ENCODE measurements at regions not wholly inside any gene's neighbourhood (a gene's known extent, or its start where the extent isn't known, plus 50 kb on each side); places are given as distances from the start of the nearest gene placed in this dataset.

DNA sequence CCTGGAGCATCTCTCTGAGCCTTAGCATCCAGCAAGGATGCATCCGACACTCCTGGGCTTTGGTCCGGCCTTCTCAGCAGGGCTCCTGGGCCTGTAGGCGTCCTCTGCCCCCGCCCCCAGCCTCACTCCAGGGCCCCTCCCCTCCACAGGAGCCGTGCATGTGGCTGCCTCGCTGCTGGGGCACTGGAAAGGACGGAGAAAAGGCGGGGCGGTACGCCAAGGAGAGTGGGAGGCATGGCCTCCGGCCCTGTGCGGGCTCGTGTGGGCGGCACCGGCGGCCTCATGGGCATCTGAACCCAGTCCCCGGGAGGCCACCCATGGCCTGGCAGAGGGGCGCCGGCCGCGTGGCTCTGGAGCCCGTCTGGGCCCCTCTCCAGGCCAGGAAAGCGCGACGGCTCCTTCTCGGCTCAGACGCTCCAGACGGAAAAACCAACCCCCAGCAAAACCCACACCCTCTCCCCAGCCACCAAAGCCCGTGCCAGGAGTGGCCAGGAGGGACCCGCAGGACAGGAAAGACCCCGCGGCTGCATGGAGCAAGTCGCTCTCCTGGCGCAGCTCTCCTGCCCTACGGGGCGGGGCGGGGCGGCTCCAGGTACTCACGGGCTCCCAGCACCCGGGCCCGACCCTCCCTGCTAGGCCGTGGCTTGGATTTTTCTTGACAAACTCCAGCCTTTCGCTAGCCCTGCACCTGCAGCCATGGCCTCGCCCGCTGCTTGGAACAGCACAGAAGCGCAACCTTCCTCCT is 419.9 kb downstream of the QKI start:
- DNase-seq, result peak; percentile 58
- H3K4me3 ChIP-seq (ENCODE audit: insufficient read depth, low read depth, low read length), result no peak overlapping the region

DNA sequence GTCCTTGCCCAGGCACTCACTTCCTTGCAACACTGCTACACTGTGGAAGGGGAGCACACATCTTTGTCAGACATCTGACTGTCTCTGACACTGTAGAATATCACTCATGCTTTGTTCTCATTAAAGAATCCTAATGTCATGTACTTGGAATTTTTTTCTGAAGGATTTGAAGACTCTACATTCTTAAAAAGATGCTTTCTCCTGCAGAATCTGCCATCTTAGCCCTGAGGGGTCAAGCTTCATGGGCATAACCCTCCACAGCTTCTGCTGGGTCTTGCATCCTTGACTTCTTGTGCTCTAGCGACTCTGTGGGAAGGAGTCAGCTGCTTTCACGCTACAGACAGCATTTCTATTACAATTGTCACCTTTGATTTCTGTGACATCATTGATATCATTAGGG is 417.2 kb downstream of the QKI start:
- H3K4me3 ChIP-seq (ENCODE audit: insufficient read depth, low read depth, low read length), result no peak overlapping the region
- H3K36me3 ChIP-seq (replicated peaks; ENCODE audit: control insufficient read depth, insufficient read depth, low read length), result no peaks in the 10 kb centered on the region
- no peaks in the 10 kb centered on the region for H3K27me3 ChIP-seq (ENCODE audit: control insufficient read depth, insufficient read depth, low read length)
- no peak for DNase-seq

More for the DNA sequence above, 419.9 kb downstream of the QKI start:
- Histone ChIP-seq H3K36me3 (replicated peaks; ENCODE audit: control insufficient read depth, insufficient read depth, low read length) (no peaks in the 10 kb centered on the region), H3K27me3 (ENCODE audit: control insufficient read depth, insufficient read depth, low read length) (no peaks in the 10 kb centered on the region)

DNA sequence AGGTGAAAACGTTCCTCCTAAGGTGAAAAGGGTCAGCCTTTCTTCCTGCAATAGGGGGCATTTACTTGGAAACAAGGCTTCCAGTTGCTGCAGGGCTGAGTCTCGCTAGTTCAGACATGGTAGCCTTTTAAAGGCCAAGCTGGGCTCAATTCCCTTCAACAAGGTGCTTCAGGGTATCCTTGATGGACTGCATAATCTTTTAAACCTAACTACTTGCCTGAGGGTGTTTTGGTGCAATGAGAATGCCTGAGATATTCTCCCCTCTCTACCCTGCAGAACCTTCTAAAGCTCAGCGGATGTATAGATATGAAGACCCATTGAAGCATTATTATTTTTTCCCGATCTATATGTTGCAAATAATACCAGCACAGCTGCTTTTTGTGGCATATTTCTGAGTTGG is 416.1 kb downstream of the QKI start:
- DNase-seq, result no peak
- H3K36me3 ChIP-seq (replicated peaks; ENCODE audit: control insufficient read depth, insufficient read depth, low read length), result no peaks in the 10 kb centered on the region
- H3K27me3 ChIP-seq (ENCODE audit: control insufficient read depth, insufficient read depth, low read length), result no peaks in the 10 kb centered on the region
- H3K4me3 ChIP-seq (ENCODE audit: insufficient read depth, low read depth, low read length), result no peak overlapping the region

DNA sequence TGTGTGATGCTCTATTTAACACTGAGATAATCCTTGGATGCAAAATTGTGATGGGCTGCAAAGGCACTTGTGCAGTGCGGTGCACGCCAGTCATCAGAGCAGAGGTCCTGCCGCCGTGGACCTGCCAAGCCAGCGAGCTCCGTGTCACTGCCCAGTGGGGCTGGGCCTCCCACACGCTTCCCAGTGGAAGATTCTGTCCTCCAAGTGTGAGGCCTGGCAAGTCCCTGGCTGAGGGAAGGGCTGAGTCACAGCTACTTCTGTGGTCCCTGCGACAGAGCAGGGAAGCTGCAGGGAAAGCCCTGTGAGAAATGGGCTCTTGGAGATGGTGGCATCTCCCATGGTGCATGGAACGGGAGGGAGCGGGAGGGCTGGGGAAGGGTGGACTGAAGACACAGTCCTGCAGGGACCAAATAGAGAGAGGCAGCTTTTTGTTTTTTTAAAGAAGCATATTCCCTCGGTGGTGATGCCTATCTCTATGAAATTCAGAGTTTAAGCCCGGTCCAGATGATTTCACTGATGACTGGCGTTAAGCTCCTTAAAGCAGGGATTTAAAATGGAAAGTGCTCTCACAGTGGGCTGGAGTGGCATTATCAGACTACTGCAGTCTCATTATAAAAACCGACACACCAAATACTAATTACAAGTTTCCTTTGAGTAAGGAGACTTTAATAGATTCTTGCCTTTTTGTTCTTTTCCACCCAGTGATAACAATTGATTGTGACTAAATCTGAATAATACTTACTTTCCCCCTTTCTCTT is 413.7 kb downstream of the QKI start:
- no peak overlapping the region for H3K4me3 ChIP-seq (ENCODE audit: insufficient read depth, low read depth, low read length)
- DNase-seq, result no peak
- no peaks in the 10 kb centered on the region for H3K36me3 ChIP-seq (replicated peaks; ENCODE audit: control insufficient read depth, insufficient read depth, low read length)
- H3K27me3 ChIP-seq (ENCODE audit: control insufficient read depth, insufficient read depth, low read length), result no peaks in the 10 kb centered on the region

DNA sequence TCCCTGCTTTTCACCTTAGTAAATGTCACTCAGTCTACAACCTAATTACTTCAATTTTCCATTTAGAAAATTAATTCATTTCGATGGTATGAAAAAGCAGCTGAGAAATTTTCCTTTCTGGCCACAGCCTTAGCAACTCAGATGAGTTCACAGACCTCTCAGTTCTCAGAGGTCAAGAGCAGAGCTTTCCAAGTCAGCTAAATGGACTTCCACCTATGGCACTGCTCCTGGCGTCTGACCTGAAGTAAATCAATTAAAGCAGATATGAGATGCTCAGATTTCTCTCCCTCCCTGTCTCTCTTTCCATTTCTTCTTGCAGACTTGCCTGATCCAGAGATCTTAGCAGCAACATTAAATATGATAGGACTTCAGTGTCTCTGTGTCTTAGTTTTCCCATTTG is 412.6 kb downstream of the QKI start:
- peak; percentile 4 for DNase-seq
- Histone ChIP-seq H3K4me3 (ENCODE audit: insufficient read depth, low read depth, low read length) (no peak overlapping the region), H3K27me3 (ENCODE audit: control insufficient read depth, insufficient read depth, low read length) (no peaks in the 10 kb centered on the region), H3K36me3 (replicated peaks; ENCODE audit: control insufficient read depth, insufficient read depth, low read length) (no peaks in the 10 kb centered on the region)

DNA sequence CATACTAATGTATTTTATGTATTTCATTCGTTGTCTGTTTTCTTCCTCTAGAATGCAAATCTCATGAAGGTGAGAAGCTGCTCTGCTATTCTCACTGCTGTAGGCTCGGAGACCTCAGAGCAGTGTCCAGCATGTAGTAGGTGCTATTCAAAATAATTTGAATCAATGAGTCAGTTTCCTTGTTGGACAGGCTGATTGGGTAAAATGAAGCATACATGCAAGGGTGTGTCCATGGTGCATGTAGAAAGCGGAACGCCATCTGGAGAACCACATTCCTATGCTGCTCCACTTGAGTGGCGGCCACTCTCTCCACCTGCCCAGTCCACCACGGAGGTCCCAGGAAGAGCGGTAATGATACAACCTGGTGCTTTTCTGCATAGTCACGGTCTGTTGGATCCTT is 412.1 kb downstream of the QKI start:
- no peaks in the 10 kb centered on the region for H3K36me3 ChIP-seq (replicated peaks; ENCODE audit: control insufficient read depth, insufficient read depth, low read length)
- no peak overlapping the region for H3K4me3 ChIP-seq (ENCODE audit: insufficient read depth, low read depth, low read length)
- peak; percentile 2 for DNase-seq
- H3K27me3 ChIP-seq (ENCODE audit: control insufficient read depth, insufficient read depth, low read length), result no peaks in the 10 kb centered on the region

DNA sequence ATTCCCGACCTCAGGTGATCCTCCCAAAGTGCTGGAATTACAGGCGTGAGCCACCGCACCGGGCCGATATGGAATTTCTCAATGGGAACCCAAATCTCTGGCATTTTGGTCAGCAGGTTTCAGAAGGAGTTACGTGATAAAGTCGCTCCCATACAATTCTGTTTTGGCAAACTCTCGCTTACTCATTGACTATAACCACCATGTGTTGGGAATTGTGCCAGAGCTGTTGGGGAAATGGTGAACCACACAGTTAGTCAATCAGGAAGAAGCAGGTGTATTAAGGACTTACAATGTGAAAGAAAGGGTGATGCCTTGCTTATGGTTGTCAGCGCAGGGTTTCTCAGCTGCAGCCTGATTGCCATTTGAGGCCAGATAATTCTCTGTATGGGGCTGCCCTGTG is 410.5 kb downstream of the QKI start:
- Histone ChIP-seq H3K27me3 (ENCODE audit: control insufficient read depth, insufficient read depth, low read length) (no peaks in the 10 kb centered on the region), H3K36me3 (replicated peaks; ENCODE audit: control insufficient read depth, insufficient read depth, low read length) (no peaks in the 10 kb centered on the region), H3K4me3 (ENCODE audit: insufficient read depth, low read depth, low read length) (no peak overlapping the region)
- DNase-seq, result no peak

DNA sequence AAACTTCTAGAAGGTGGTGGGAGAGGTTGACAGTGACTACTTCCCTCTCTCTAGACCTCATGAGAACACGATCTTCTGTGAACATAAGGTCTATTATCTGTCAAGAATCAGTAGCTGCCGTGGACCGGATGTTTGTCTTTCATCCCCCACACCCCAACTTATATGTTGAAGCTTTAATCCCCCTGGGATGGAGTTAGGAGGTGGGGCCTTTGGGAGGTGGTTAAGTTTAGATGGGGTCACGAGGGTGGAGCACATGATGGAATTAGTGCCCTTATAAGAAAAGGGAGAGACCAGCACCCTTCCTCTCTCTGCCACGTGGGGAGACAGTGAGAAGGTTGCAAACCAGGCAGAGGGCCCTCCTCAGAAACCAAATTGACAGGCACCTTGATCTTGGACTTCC is 409.1 kb downstream of the QKI start:
- Histone ChIP-seq H3K27me3 (ENCODE audit: control insufficient read depth, insufficient read depth, low read length) (no peaks in the 10 kb centered on the region), H3K4me3 (ENCODE audit: insufficient read depth, low read depth, low read length) (no peak overlapping the region), H3K36me3 (replicated peaks; ENCODE audit: control insufficient read depth, insufficient read depth, low read length) (no peaks in the 10 kb centered on the region)
- no peak for DNase-seq

DNA sequence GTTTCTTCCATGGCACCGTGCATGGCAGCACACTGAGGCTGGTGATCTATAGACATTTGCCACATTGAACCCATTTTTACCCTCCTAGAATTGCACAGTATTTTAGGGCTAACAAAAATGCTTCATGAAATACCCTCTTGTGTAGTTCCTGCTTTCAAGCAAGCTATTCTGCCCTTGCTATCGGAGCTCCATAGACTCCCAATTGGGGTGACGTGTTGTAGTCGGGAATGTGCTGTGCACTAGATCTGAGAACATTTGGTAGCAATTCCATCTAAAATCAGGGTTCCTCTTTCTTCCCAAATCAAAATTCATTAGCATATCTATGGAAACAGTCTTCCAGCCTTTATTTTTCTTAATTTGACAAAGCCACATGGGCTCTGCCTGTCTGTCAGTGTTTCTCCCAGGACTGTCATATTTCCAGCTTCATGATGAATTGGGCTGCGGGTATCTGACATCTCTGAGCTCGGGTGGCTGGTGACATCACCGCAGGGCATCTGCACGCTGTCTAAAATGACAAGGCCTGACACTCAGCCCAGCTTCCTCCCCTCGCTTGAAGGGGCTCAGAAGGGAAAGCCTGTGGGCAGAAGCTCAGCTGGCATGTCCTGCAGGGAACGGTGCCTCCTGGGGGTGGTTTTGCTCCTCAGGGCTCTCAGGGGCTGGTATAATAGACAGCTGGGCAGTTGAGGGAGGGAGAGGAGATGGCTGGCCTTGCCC is 406.4 kb downstream of the QKI start:
- H3K4me3 ChIP-seq (ENCODE audit: insufficient read depth, low read depth, low read length), result no peak overlapping the region
- no peaks in the 10 kb centered on the region for H3K36me3 ChIP-seq (replicated peaks; ENCODE audit: control insufficient read depth, insufficient read depth, low read length)
- no peak for DNase-seq
- H3K27me3 ChIP-seq (ENCODE audit: control insufficient read depth, insufficient read depth, low read length), result no peaks in the 10 kb centered on the region

DNA sequence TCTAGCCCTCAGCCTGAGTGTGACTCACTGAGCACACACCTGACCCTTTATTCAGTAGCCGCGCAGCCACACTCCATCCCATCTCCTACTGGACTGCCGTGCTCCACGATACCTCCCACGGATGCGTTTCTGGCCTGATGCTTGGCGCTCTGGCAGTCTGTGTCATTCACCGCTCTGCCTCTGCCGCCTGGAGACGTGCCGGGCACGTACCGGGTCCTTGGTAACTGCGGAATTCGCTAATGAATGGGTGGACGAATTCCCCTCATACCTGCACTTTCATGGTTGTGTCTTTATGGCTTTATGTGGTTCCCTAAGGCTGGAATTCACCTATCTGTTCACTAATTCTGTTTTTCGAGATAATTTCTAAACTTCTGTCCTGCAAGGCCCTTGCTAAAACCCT is 405.7 kb downstream of the QKI start:
- DNase-seq, result no peak
- Histone ChIP-seq H3K4me3 (ENCODE audit: insufficient read depth, low read depth, low read length) (no peak overlapping the region), H3K27me3 (ENCODE audit: control insufficient read depth, insufficient read depth, low read length) (no peaks in the 10 kb centered on the region), H3K36me3 (replicated peaks; ENCODE audit: control insufficient read depth, insufficient read depth, low read length) (no peaks in the 10 kb centered on the region)

DNA sequence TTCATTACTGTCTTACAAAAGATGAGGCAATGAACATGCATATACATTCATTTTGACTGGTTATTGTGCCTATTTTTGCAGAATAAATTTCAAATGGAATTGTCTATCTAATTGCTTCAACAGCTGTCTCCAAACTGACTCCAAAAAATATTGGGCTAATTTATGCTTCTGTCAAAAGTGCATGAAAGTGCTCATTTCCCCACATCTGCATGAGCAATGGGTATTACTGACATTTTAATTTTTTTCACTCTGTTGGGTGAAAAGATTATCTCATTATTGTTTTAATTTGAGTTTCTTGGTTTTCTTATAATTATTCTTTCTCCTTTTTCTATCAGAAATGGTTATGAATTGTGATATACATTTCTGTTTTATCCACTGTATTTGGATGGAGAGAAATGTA is 404.2 kb downstream of the QKI start:
- no peak for DNase-seq
- H3K27me3 ChIP-seq (ENCODE audit: control insufficient read depth, insufficient read depth, low read length), result no peaks in the 10 kb centered on the region
- H3K4me3 ChIP-seq (ENCODE audit: insufficient read depth, low read depth, low read length), result no peak overlapping the region
- no peaks in the 10 kb centered on the region for H3K36me3 ChIP-seq (replicated peaks; ENCODE audit: control insufficient read depth, insufficient read depth, low read length)

DNA sequence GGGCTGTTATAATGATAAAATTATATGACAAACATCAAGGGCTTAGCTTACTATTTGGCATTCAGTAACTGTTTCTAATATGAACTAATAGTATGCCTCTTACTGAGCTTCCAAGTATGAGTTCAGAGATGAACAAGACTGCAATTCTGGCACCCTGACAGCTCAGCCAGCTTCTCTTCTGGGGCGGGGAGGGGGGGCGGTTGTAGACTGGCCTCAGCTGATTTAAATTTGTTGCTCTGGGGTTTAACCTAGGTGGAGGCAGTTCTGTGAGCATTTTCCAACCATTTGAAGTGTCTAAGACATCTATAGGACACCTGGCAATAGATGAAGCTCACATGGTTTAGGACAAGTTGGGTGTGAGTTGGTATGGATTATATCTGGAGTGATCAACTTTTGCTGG is 401.9 kb downstream of the QKI start:
- Histone ChIP-seq H3K27me3 (ENCODE audit: control insufficient read depth, insufficient read depth, low read length) (no peaks in the 10 kb centered on the region), H3K4me3 (ENCODE audit: insufficient read depth, low read depth, low read length) (no peak overlapping the region), H3K36me3 (replicated peaks; ENCODE audit: control insufficient read depth, insufficient read depth, low read length) (no peaks in the 10 kb centered on the region)
- DNase-seq, result no peak

DNA sequence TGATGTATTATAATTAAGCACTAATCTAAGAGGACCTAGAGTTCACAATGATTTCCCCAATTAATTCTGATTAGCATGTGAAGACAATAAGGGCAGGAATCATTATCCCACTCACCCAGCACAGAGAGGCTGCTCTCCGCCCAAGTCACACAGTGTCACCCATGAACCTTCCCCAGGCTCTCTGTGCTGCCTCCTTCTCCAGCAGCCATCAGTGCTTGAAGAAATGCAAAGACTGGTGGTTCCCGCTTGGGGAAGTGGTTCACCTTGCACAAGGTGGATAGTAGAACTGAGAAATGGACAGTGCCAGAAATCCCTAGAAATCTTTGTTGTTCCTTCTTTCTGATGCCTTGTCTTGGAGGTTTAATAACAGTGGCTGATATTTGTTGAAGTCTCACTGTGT is 401.3 kb downstream of the QKI start:
- DNase-seq, result no peak
- Histone ChIP-seq H3K36me3 (replicated peaks; ENCODE audit: control insufficient read depth, insufficient read depth, low read length) (no peaks in the 10 kb centered on the region), H3K4me3 (ENCODE audit: insufficient read depth, low read depth, low read length) (no peak overlapping the region), H3K27me3 (ENCODE audit: control insufficient read depth, insufficient read depth, low read length) (no peaks in the 10 kb centered on the region)

DNA sequence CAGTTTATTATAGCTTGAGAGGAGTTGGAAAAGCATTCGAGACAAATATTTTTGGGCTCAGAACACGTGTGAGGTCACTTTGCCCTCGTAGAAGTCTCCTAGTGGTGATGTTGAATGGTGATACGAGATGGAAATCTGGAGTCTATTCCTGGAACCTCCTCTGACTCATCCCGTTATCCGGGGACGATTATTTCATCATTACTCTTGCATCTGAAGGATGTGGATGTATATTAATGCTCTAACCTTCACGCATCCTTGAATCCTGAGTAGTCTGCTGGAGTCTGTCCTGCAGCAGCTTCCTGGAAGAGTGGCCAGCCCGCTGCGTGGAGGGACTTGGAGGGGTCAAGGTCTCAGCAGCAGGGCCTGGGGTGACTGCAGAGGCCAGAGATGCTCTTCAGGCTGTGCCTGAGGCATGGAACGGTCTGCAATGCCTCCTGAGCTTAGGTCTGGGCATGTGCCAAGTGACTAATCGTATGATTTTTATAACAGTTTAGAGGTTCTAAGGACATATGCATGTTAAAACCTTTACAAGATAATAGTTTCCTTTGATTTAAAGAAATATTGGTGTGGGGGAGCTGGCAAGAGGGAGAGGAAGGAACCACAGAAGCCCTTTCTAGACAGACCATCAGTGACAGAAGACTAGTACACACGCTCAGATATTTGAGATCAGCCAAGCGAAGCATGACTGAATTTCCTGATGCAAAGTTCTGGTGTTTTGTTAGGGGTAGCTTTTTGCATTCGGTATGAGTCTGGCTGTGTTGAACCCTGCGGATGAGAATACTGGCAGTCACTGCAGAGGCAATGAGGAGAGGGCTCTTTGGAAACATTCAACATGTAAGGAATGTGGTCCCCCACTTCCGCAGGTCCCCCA is 400.2 kb downstream of the QKI start:
- H3K4me3 ChIP-seq (ENCODE audit: insufficient read depth, low read depth, low read length), result no peak overlapping the region
- DNase-seq, result no peak
- no peaks in the 10 kb centered on the region for H3K36me3 ChIP-seq (replicated peaks; ENCODE audit: control insufficient read depth, insufficient read depth, low read length)
- H3K27me3 ChIP-seq (ENCODE audit: control insufficient read depth, insufficient read depth, low read length), result no peaks in the 10 kb centered on the region
